Panc1 (cell line): ENCODE measurements at regions not wholly inside any gene's neighbourhood (a gene's known extent, or its start where the extent isn't known, plus 50 kb on each side); places are given as distances from the start of the nearest gene placed in this dataset.

Source experiments
- POLR2AphosphoS5 ChIP-seq: IDR thresholded peaks from 2 replicates; pipeline ENCODE4 v1.6.1; 2012; ENCODE audit warnings: mild to moderate bottlenecking, low read depth, low read length, moderate library complexity
- TF ChIP-seq, protein P1 (sequence below): fragments of 450-650 bp; IDR thresholded peaks from 2 replicates; pipeline ENCODE4 v1.5.1; 2017; ENCODE audit warnings: mild to moderate bottlenecking
- TF ChIP-seq, protein P2 (sequence below), 2 experiments: IDR thresholded peaks; 2 replicates each; pipeline ENCODE4 v1.6.1; 2011 to 2012; ENCODE audit warnings: low read depth in 2 of 2, control low read depth in 1 of 2, low read length in 1 of 2, mild to moderate bottlenecking in 1 of 2, moderate library complexity in 1 of 2; ENCODE audit not compliant: insufficient read depth in 1 of 2

- TF ChIP-seq POLR2AphosphoS5: no peak
- TF ChIP-seq, protein P1, sequence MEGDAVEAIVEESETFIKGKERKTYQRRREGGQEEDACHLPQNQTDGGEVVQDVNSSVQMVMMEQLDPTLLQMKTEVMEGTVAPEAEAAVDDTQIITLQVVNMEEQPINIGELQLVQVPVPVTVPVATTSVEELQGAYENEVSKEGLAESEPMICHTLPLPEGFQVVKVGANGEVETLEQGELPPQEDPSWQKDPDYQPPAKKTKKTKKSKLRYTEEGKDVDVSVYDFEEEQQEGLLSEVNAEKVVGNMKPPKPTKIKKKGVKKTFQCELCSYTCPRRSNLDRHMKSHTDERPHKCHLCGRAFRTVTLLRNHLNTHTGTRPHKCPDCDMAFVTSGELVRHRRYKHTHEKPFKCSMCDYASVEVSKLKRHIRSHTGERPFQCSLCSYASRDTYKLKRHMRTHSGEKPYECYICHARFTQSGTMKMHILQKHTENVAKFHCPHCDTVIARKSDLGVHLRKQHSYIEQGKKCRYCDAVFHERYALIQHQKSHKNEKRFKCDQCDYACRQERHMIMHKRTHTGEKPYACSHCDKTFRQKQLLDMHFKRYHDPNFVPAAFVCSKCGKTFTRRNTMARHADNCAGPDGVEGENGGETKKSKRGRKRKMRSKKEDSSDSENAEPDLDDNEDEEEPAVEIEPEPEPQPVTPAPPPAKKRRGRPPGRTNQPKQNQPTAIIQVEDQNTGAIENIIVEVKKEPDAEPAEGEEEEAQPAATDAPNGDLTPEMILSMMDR: no peak
- TF ChIP-seq, protein P2, sequence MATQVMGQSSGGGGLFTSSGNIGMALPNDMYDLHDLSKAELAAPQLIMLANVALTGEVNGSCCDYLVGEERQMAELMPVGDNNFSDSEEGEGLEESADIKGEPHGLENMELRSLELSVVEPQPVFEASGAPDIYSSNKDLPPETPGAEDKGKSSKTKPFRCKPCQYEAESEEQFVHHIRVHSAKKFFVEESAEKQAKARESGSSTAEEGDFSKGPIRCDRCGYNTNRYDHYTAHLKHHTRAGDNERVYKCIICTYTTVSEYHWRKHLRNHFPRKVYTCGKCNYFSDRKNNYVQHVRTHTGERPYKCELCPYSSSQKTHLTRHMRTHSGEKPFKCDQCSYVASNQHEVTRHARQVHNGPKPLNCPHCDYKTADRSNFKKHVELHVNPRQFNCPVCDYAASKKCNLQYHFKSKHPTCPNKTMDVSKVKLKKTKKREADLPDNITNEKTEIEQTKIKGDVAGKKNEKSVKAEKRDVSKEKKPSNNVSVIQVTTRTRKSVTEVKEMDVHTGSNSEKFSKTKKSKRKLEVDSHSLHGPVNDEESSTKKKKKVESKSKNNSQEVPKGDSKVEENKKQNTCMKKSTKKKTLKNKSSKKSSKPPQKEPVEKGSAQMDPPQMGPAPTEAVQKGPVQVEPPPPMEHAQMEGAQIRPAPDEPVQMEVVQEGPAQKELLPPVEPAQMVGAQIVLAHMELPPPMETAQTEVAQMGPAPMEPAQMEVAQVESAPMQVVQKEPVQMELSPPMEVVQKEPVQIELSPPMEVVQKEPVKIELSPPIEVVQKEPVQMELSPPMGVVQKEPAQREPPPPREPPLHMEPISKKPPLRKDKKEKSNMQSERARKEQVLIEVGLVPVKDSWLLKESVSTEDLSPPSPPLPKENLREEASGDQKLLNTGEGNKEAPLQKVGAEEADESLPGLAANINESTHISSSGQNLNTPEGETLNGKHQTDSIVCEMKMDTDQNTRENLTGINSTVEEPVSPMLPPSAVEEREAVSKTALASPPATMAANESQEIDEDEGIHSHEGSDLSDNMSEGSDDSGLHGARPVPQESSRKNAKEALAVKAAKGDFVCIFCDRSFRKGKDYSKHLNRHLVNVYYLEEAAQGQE (IDR thresholded peaks at IDR 0.05; ENCODE audit: insufficient read depth in 1 of 2, low read depth in 2 of 2, low read length in 1 of 2): no peak
Observed at GRCh38 chr6:170035901-170036304, 255.0 kb downstream of the DLL1 start.
